Keratinocyte (primary cell): ENCODE measurements at regions not wholly inside any gene's neighbourhood (a gene's known extent, or its start where the extent isn't known, plus 50 kb on each side); places are given as distances from the start of the nearest gene placed in this dataset.

ENCODE experiments used
- DNase-seq: peaks from one replicate; pipeline ENCODE4 v3.0.0-alpha.2; 2011; ENCODE audit warnings: low read depth, missing footprints, low spot score
- FAIRE-seq: peaks from 2 replicates; lab custom pipeline; 2011; peaks lifted over from hg19 to GRCh38; lab: Jason Lieb, UNC
- H2AFZ ChIP-seq: 2 replicates; pipeline ENCODE4 v1.6.0; 2012; ENCODE audit warnings: low read length, control low read depth, inconsistent platforms; ENCODE audit not compliant: control insufficient read depth
- H3K27ac ChIP-seq: 2 replicates; pipeline ENCODE4 v1.5.1; 2011; ENCODE audit warnings: low read length; ENCODE audit not compliant: control insufficient read depth, insufficient read depth
- H3K27me3 ChIP-seq: 3 replicates; pipeline ENCODE4 v1.6.0; 2011; ENCODE audit warnings: low read length; ENCODE audit not compliant: control insufficient read depth, insufficient read depth; ENCODE audit errors: extremely low read depth
- H3K36me3 ChIP-seq, 2 experiments: 2 replicates in 1 of 2; 3 replicates in 1 of 2; pipeline ENCODE4 v1.5.1; 2011; ENCODE audit warnings: low read length in 2 of 2, mild to moderate bottlenecking in 1 of 2; ENCODE audit not compliant: control insufficient read depth in 2 of 2, insufficient read depth in 2 of 2; ENCODE audit errors: extremely low read depth in 1 of 2
- H3K4me1 ChIP-seq: 3 replicates; pipeline ENCODE4 v1.5.1; 2011; ENCODE audit warnings: low read length; ENCODE audit not compliant: control insufficient read depth, insufficient read depth; ENCODE audit errors: extremely low read depth
- H3K4me2 ChIP-seq: 3 replicates; pipeline ENCODE4 v1.6.0; 2011; ENCODE audit warnings: low read depth, low read length; ENCODE audit not compliant: control insufficient read depth, insufficient read depth; ENCODE audit errors: extremely low read depth
- H3K4me3 ChIP-seq, 3 experiments: fragments of 200-600 bp in 1 of 3; sonication (generic) in 1 of 3; 2 replicates in 2 of 3; 3 replicates in 1 of 3; pipeline ENCODE4 v1.5.1; 2011 to 2016; ENCODE audit warnings: low read length in 3 of 3, mild to moderate bottlenecking in 3 of 3, control low read depth in 2 of 3, inconsistent platforms in 1 of 3, low read depth in 1 of 3, mixed read lengths in 1 of 3, mixed run types in 1 of 3, moderate library complexity in 1 of 3; ENCODE audit not compliant: control insufficient read depth in 2 of 3, insufficient read depth in 2 of 3; ENCODE audit errors: extremely low read depth in 1 of 3
- H3K79me2 ChIP-seq: 2 replicates; pipeline ENCODE4 v1.6.0; 2012; ENCODE audit warnings: low read length; ENCODE audit not compliant: control insufficient read depth, insufficient read depth
- H3K9ac ChIP-seq: 3 replicates; pipeline ENCODE4 v1.6.0; 2011; ENCODE audit warnings: low read length; ENCODE audit not compliant: control insufficient read depth, insufficient read depth; ENCODE audit errors: extremely low read depth
- H3K9me1 ChIP-seq: 3 replicates; pipeline ENCODE4 v1.6.0; 2011; ENCODE audit warnings: low read length; ENCODE audit not compliant: control insufficient read depth, insufficient read depth; ENCODE audit errors: extremely low read depth
- H3K9me3 ChIP-seq: 2 replicates; pipeline ENCODE4 v1.5.1; 2012; ENCODE audit warnings: low read depth, low read length; ENCODE audit not compliant: control insufficient read depth
- H4K20me1 ChIP-seq: 3 replicates; pipeline ENCODE4 v1.6.0; 2011; ENCODE audit warnings: low read length; ENCODE audit not compliant: control insufficient read depth, insufficient read depth; ENCODE audit errors: extremely low read depth
- CTCF ChIP-seq, 3 experiments: IDR thresholded peaks in 1 of 3; conservative IDR thresholded peaks in 1 of 3; optimal IDR thresholded peaks in 1 of 3; 2 replicates in 2 of 3; 3 replicates in 1 of 3; pipeline versions ENCODE3 to v1.5.1; 2011; ENCODE audit warnings: low read length in 3 of 3, mild to moderate bottlenecking in 3 of 3, moderate library complexity in 2 of 3, control low read depth in 1 of 3, inconsistent platforms in 1 of 3; ENCODE audit not compliant: insufficient read depth in 2 of 3; ENCODE audit errors: extremely low read depth in 1 of 3
- EZH2 ChIP-seq: IDR thresholded peaks from one replicate; pipeline ENCODE4 v1.6.1; 2012; ENCODE audit warnings: inconsistent platforms, mild to moderate bottlenecking, low read length, moderate library complexity
- dilution Hi-C: fragments of 300-500 bp; cut with MboI; formaldehyde crosslinking; loops from one replicate; pipeline ENCODE4 v1.7.0; 2020; ENCODE audit warnings: low sequenced_read_pairs; ENCODE audit not compliant: extremely low pct_ligation_motif_present

GRCh38 chr6:66362888-66363287 lies 655.9 kb upstream of the EYS start:
- Histone ChIP-seq H3K36me3 (no peaks in the 10 kb centered on the region), H3K27me3 (no peaks in the 10 kb centered on the region), H3K27ac (no peak overlapping the region), H3K9me3 (no peaks in the 10 kb centered on the region), H4K20me1 (no peaks in the 10 kb centered on the region), H3K4me2 (no peak overlapping the region), H3K9me1 (no peaks in the 10 kb centered on the region), H3K4me3 (no peak overlapping the region), H3K9ac (no peak overlapping the region), H3K4me1 (no peaks in the 10 kb centered on the region), H3K79me2 (no peaks in the 10 kb centered on the region), H2AFZ (no peak overlapping the region)
- TF ChIP-seq CTCF (optimal IDR thresholded peaks at IDR 0.05 in 1 of 3, IDR thresholded peaks at IDR 0.05 in 1 of 3, conservative IDR thresholded peaks at IDR 0.05 in 1 of 3; ENCODE audit: extremely low read depth in 1 of 3, insufficient read depth in 2 of 3, low read length in 3 of 3) (no peak), EZH2 (no peak)
- DNase-seq, result no peak
- dilution Hi-C loops, result no loop called here
- no peak for FAIRE-seq

- no peak overlapping the region for H3K9ac ChIP-seq
- no peak for TF ChIP-seq EZH2
- TF ChIP-seq CTCF (optimal IDR thresholded peaks at IDR 0.05 in 1 of 3, IDR thresholded peaks at IDR 0.05 in 1 of 3, conservative IDR thresholded peaks at IDR 0.05 in 1 of 3; ENCODE audit: extremely low read depth in 1 of 3, insufficient read depth in 2 of 3, low read length in 3 of 3), result no peak
- H3K4me2 ChIP-seq, result no peak overlapping the region
- H3K4me3 ChIP-seq, result no peak overlapping the region
- FAIRE-seq (no peak), DNase-seq (no peak)
- no peak overlapping the region for H3K27ac ChIP-seq
- H3K79me2 ChIP-seq, result no peaks in the 10 kb centered on the region
- dilution Hi-C loops, result no loop called here
- no peaks in the 10 kb centered on the region for H3K4me1 ChIP-seq
- H4K20me1 ChIP-seq, result no peaks in the 10 kb centered on the region
- no peaks in the 10 kb centered on the region for H3K27me3 ChIP-seq
- no peak overlapping the region for H2AFZ ChIP-seq
- H3K9me3 ChIP-seq, result no peaks in the 10 kb centered on the region
- no peaks in the 10 kb centered on the region for H3K36me3 ChIP-seq
- H3K9me1 ChIP-seq, result no peaks in the 10 kb centered on the region
These were observed 654.9 kb upstream of the EYS start for GRCh38 chr6:66361886-66362285.
